KMS-11 (cell line): ENCODE measurements at regions not wholly inside any gene's neighbourhood (a gene's known extent, or its start where the extent isn't known, plus 50 kb on each side); places are given as distances from the start of the nearest gene placed in this dataset.

Source experiments
- H2AFZ ChIP-seq: fragments of 200-600 bp; sonication (generic); 2 replicates; pipeline ENCODE4 v1.6.1; 2016; ENCODE audit warnings: antibody characterized with exemption, mixed run types, low read depth
- H3K27ac ChIP-seq: fragments of 200-600 bp; sonication (generic); 2 replicates; pipeline ENCODE4 v1.6.1; 2016; ENCODE audit warnings: mild to moderate bottlenecking, mixed run types
- H3K27me3 ChIP-seq: fragments of 200-600 bp; sonication (generic); 2 replicates; pipeline ENCODE4 v1.6.1; 2017; ENCODE audit warnings: mild to moderate bottlenecking, low read depth, mixed run types, moderate library complexity; ENCODE audit not compliant: insufficient read depth
- H3K36me3 ChIP-seq: fragments of 200-600 bp; sonication (generic); 2 replicates; pipeline ENCODE4 v1.6.1; 2017; ENCODE audit warnings: mild to moderate bottlenecking, mixed run types; ENCODE audit not compliant: insufficient read depth
- H3K4me1 ChIP-seq: fragments of 200-600 bp; sonication (generic); 2 replicates; pipeline ENCODE4 v1.6.1; 2016; ENCODE audit warnings: mild to moderate bottlenecking, low read depth, mixed run types; ENCODE audit not compliant: poor library complexity, severe bottlenecking
- H3K4me2 ChIP-seq: fragments of 200-600 bp; sonication (generic); 2 replicates; pipeline ENCODE4 v1.7.0; 2016; ENCODE audit warnings: mild to moderate bottlenecking, mixed run types
- H3K4me3 ChIP-seq: fragments of 200-600 bp; sonication (generic); IDR thresholded peaks from 2 replicates; pipeline ENCODE4 v1.6.1; 2017; ENCODE audit warnings: low read depth, low read length, mixed read lengths; ENCODE audit not compliant: insufficient read depth
- H3K79me2 ChIP-seq: fragments of 200-600 bp; sonication (generic); 2 replicates; pipeline ENCODE4 v1.6.1; 2016; ENCODE audit warnings: low read depth, mixed run types; ENCODE audit not compliant: insufficient read depth
- H3K9ac ChIP-seq: fragments of 200-600 bp; sonication (generic); 2 replicates; pipeline ENCODE4 v1.6.1; 2016; ENCODE audit warnings: mild to moderate bottlenecking, mixed run types
- H4K20me1 ChIP-seq: fragments of 200-600 bp; sonication (generic); 2 replicates; pipeline ENCODE4 v1.6.1; 2016; ENCODE audit warnings: mild to moderate bottlenecking, mixed run types; ENCODE audit not compliant: insufficient read depth
- CTCF ChIP-seq: fragments of 200-600 bp; sonication (generic); conservative IDR thresholded peaks from 2 replicates; pipeline ENCODE4 v1.6.1; 2017; ENCODE audit warnings: low read depth, mild to moderate bottlenecking, antibody characterized with exemption, low read length, moderate library complexity, mixed read lengths

GRCh38 chr13:44207476-44207875, 166.1 kb upstream of the SERP2 start:
- Histone ChIP-seq H3K4me1 (no peaks in the 10 kb centered on the region), H3K79me2 (no peaks in the 10 kb centered on the region), H3K9ac (no peak overlapping the region), H3K27me3 (no peaks in the 10 kb centered on the region), H3K36me3 (no peaks in the 10 kb centered on the region), H2AFZ (no peak overlapping the region), H3K4me2 (no peak overlapping the region), H4K20me1 (no peaks in the 10 kb centered on the region), H3K27ac (no peak overlapping the region), H3K4me3 (no peak overlapping the region)
- no peak for TF ChIP-seq CTCF

GRCh38 chr13:44210525-44210924, 163.1 kb upstream of the SERP2 start:
- Histone ChIP-seq H3K79me2 (no peaks in the 10 kb centered on the region), H3K9ac (no peak overlapping the region), H3K4me2 (no peak overlapping the region), H3K36me3 (no peaks in the 10 kb centered on the region), H2AFZ (no peak overlapping the region), H3K27ac (no peak overlapping the region), H3K27me3 (no peaks in the 10 kb centered on the region), H3K4me1 (no peaks in the 10 kb centered on the region), H3K4me3 (no peak overlapping the region), H4K20me1 (no peaks in the 10 kb centered on the region)
- no peak for TF ChIP-seq CTCF

- no peak for TF ChIP-seq CTCF
- no peak overlapping the region for H3K4me2 ChIP-seq
- H3K27me3 ChIP-seq, result no peaks in the 10 kb centered on the region
- H3K4me3 ChIP-seq, result no peak overlapping the region
- H3K4me1 ChIP-seq, result no peaks in the 10 kb centered on the region
- no peak overlapping the region for H2AFZ ChIP-seq
- no peak overlapping the region for H3K27ac ChIP-seq
- no peaks in the 10 kb centered on the region for H3K36me3 ChIP-seq
- no peaks in the 10 kb centered on the region for H3K79me2 ChIP-seq
- H3K9ac ChIP-seq, result no peak overlapping the region
- no peaks in the 10 kb centered on the region for H4K20me1 ChIP-seq
Observed at GRCh38 chr13:44211286-44211685, 162.3 kb upstream of the SERP2 start.

- Histone ChIP-seq H2AFZ (no peak overlapping the region), H3K4me1 (no peaks in the 10 kb centered on the region), H3K4me3 (no peak overlapping the region), H3K9ac (no peak overlapping the region), H3K27me3 (no peaks in the 10 kb centered on the region), H3K36me3 (no peaks in the 10 kb centered on the region), H3K27ac (no peak overlapping the region), H4K20me1 (no peaks in the 10 kb centered on the region), H3K4me2 (no peak overlapping the region), H3K79me2 (no peaks in the 10 kb centered on the region)
- TF ChIP-seq CTCF, result no peak
Observed at GRCh38 chr13:44211704-44212346, 161.8 kb upstream of the SERP2 start.
